Mesothelial cell of epicardium (in vitro differentiated cells): ENCODE measurements at regions not wholly inside any gene's neighbourhood (a gene's known extent, or its start where the extent isn't known, plus 50 kb on each side); places are given as distances from the start of the nearest gene placed in this dataset.

Experiments
- DNase-seq, 2 experiments: peaks; one replicate each; pipeline ENCODE4 v3.0.0; 2021; ENCODE audit warnings: low spot score in 2 of 2; ENCODE audit not compliant: unreplicated experiment in 2 of 2
- H3K27ac Mint-ChIP-seq: 2 replicates; pipeline ENCODE4 v1.8.0; 2021; ENCODE audit warnings: mixed read lengths
- H3K27me3 Mint-ChIP-seq: 2 replicates; pipeline ENCODE4 v1.8.0; 2021; ENCODE audit warnings: low read depth, mixed read lengths
- H3K36me3 Mint-ChIP-seq: 2 replicates; pipeline ENCODE4 v1.8.0; 2021; ENCODE audit warnings: mixed read lengths
- H3K4me1 Mint-ChIP-seq: 2 replicates; pipeline ENCODE4 v1.8.0; 2021; ENCODE audit warnings: mixed read lengths
- H3K4me3 Mint-ChIP-seq: 2 replicates; pipeline ENCODE4 v1.8.0; 2021; ENCODE audit warnings: mild to moderate bottlenecking, moderate library complexity, mixed read lengths
- H3K9me3 Mint-ChIP-seq: 2 replicates; pipeline ENCODE4 v1.8.0; 2021; ENCODE audit warnings: mixed read lengths
- CTCF ChIP-seq: fragments of 200-600 bp; sonication (generic); IDR thresholded peaks from one replicate; pipeline ENCODE4 v1.5.0; 2021; ENCODE audit warnings: antibody characterized with exemption; ENCODE audit not compliant: unreplicated experiment

- no peak overlapping the region for H3K27ac Mint-ChIP-seq
- H3K4me1 Mint-ChIP-seq, result peaks cover 4% of the 10 kb centered on the region
- no peak for TF ChIP-seq CTCF
- H3K27me3 Mint-ChIP-seq, result peaks cover 1% of the 10 kb centered on the region
- no peaks in the 10 kb centered on the region for H3K36me3 Mint-ChIP-seq
- DNase-seq, result no peak
- peaks cover 13% of the 10 kb centered on the region for H3K9me3 Mint-ChIP-seq
- H3K4me3 Mint-ChIP-seq, result no peak overlapping the region
These were observed 2371.5 kb upstream of the TENM3 start for GRCh38 chr4:179871726-179872125.

- peaks cover 13% of the 10 kb centered on the region for H3K9me3 Mint-ChIP-seq
- no peak for TF ChIP-seq CTCF
- H3K4me1 Mint-ChIP-seq, result peaks cover 4% of the 10 kb centered on the region
- H3K36me3 Mint-ChIP-seq, result no peaks in the 10 kb centered on the region
- H3K27ac Mint-ChIP-seq, result no peak overlapping the region
- H3K4me3 Mint-ChIP-seq, result no peak overlapping the region
- DNase-seq, result no peak
- H3K27me3 Mint-ChIP-seq, result no peaks in the 10 kb centered on the region
These were observed 2370.4 kb upstream of the TENM3 start for GRCh38 chr4:179872755-179873154.

- Mint-ChIP-seq H3K27me3 (no peaks in the 10 kb centered on the region), H3K4me1 (peaks cover 4% of the 10 kb centered on the region), H3K4me3 (no peak overlapping the region), H3K9me3 (no peaks in the 10 kb centered on the region), H3K36me3 (no peaks in the 10 kb centered on the region), H3K27ac (no peak overlapping the region)
- DNase-seq, result no peak
- no peak for TF ChIP-seq CTCF
These were observed 2362.4 kb upstream of the TENM3 start for GRCh38 chr4:179880756-179881155.

- Mint-ChIP-seq H3K9me3 (peaks cover 28% of the 10 kb centered on the region), H3K27me3 (no peaks in the 10 kb centered on the region), H3K36me3 (no peaks in the 10 kb centered on the region), H3K4me1 (no peaks in the 10 kb centered on the region), H3K27ac (no peak overlapping the region), H3K4me3 (no peak overlapping the region)
- no peak for DNase-seq
- no peak for TF ChIP-seq CTCF
These were observed 2349.0 kb upstream of the TENM3 start for GRCh38 chr4:179894066-179894778.

- H3K9me3 Mint-ChIP-seq, result peaks cover 17% of the 10 kb centered on the region
- TF ChIP-seq CTCF, result no peak
- H3K4me1 Mint-ChIP-seq, result no peaks in the 10 kb centered on the region
- no peak overlapping the region for H3K4me3 Mint-ChIP-seq
- no peaks in the 10 kb centered on the region for H3K27me3 Mint-ChIP-seq
- H3K27ac Mint-ChIP-seq, result no peak overlapping the region
- no peak for DNase-seq
- no peaks in the 10 kb centered on the region for H3K36me3 Mint-ChIP-seq
These were observed 2323.6 kb upstream of the TENM3 start for GRCh38 chr4:179919587-179919986.
